ENCODE measurements at regions not wholly inside any gene's neighbourhood (a gene's known extent, or its start where the extent isn't known, plus 50 kb on each side); places are given as distances from the start of the nearest gene placed in this dataset.

DNA sequence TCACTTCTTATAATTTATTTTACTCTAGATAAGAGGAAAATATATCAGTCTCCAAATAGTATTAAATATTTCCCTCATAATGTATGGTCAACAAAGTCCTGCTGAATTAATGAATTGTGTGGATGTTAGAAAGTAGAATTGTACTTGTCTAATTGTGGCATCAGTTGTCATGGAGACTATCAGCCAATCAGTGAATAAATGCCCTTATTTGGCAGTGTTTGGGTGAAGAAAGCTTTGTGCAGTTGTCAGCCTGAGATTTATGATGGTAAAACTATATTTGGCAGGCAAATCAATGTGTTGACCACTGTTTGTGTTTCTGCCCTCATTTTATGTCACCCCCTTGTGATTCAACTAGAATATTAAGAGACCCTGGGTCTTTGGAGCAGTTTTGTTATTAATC lies 293.6 kb upstream of the MDFIC2 start:
- H3K4me2 ChIP-seq (ENCODE audit: insufficient read depth, low read length) = no peak overlapping the region
- H3K27me3 ChIP-seq (ENCODE audit: control insufficient read depth in 2 of 2, insufficient read depth in 2 of 2, low read length in 2 of 2) = peaks cover 0 to 2% of the 10 kb centered on the region in 2 experiments
- DNase-seq (ENCODE audit: low read depth, low spot score) (peak; percentile 43), FAIRE-seq (no peak)
- H3K79me2 ChIP-seq (ENCODE audit: control insufficient read depth, insufficient read depth, low read length) = no peaks in the 10 kb centered on the region
- no peak overlapping the region for H3K9ac ChIP-seq (replicated peaks; ENCODE audit: extremely low read depth, insufficient read depth, low read length)
- H3K9me3 ChIP-seq (replicated peaks; ENCODE audit: control insufficient read depth, insufficient read depth, low read length) = no peaks in the 10 kb centered on the region
- no peaks in the 10 kb centered on the region for H3K4me1 ChIP-seq (ENCODE audit: control insufficient read depth, extremely low read depth, insufficient read depth, low read length)
- H3K4me3 ChIP-seq (replicated peaks in 1 of 3; ENCODE audit: insufficient read depth in 1 of 3, low read depth in 1 of 3, low read length in 3 of 3) = no peak overlapping the region
- no peak overlapping the region for H3K27ac ChIP-seq (ENCODE audit: insufficient read depth, low read depth, low read length)
- TF ChIP-seq POLR2AphosphoS5 (IDR thresholded peaks at IDR 0.05; ENCODE audit: insufficient read depth, low read depth, low read length) (no peak), MYC (IDR thresholded peaks at IDR 0.05; ENCODE audit: low read depth, low read length) (no peak), FOS (IDR thresholded peaks at IDR 0.05; ENCODE audit: borderline replicate concordance, insufficient read depth, low read length) (no peak), JUN (IDR thresholded peaks at IDR 0.05; ENCODE audit: borderline replicate concordance, insufficient read depth, insufficient read length, low read depth) (no peak), POLR2A (IDR thresholded peaks at IDR 0.05; ENCODE audit: low read depth, low read length) (no peak), GATA2 (IDR thresholded peaks at IDR 0.05; ENCODE audit: insufficient read depth, insufficient read length, low read depth, low read length) (no peak), EZH2 (IDR thresholded peaks at IDR 0.05; ENCODE audit: borderline replicate concordance, low read depth, low read length, severe bottlenecking) (no peak)
- TF ChIP-seq, protein P1, sequence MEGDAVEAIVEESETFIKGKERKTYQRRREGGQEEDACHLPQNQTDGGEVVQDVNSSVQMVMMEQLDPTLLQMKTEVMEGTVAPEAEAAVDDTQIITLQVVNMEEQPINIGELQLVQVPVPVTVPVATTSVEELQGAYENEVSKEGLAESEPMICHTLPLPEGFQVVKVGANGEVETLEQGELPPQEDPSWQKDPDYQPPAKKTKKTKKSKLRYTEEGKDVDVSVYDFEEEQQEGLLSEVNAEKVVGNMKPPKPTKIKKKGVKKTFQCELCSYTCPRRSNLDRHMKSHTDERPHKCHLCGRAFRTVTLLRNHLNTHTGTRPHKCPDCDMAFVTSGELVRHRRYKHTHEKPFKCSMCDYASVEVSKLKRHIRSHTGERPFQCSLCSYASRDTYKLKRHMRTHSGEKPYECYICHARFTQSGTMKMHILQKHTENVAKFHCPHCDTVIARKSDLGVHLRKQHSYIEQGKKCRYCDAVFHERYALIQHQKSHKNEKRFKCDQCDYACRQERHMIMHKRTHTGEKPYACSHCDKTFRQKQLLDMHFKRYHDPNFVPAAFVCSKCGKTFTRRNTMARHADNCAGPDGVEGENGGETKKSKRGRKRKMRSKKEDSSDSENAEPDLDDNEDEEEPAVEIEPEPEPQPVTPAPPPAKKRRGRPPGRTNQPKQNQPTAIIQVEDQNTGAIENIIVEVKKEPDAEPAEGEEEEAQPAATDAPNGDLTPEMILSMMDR (IDR thresholded peaks at IDR 0.05; ENCODE audit: extremely low read depth in 1 of 2, insufficient read depth in 1 of 2, low read depth in 1 of 2, low read length in 2 of 2) = no peak
- TF ChIP-seq, protein P2, sequence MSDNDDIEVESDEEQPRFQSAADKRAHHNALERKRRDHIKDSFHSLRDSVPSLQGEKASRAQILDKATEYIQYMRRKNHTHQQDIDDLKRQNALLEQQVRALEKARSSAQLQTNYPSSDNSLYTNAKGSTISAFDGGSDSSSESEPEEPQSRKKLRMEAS (IDR thresholded peaks at IDR 0.05; ENCODE audit: insufficient read depth, insufficient read length) = no peak
- BruUV-seq (replicated peaks) = no TSS peak
- dilution Hi-C loops (cut with MboI; ENCODE audit: extremely low pct_ligation_motif_present, low sequenced_read_pairs) (no loop called here), intact Hi-C loops (cut with micrococcal nuclease) (no loop called here)
- POLR2A ChIA-PET = no interaction called here
- H4K20me1 ChIP-seq (replicated peaks; ENCODE audit: control insufficient read depth, extremely low read depth, insufficient read depth, low read length) = no peaks in the 10 kb centered on the region
- H2AFZ ChIP-seq (ENCODE audit: low read depth, low read length) = no peak overlapping the region
- no peaks in the 10 kb centered on the region for H3K9me1 ChIP-seq (replicated peaks; ENCODE audit: control insufficient read depth, extremely low read depth, insufficient read depth, low read length)
- CTCF ChIA-PET = no interaction called here
- no peaks in the 10 kb centered on the region for H3K36me3 ChIP-seq (ENCODE audit: control insufficient read depth in 2 of 2, extremely low read depth in 1 of 2, insufficient read depth in 2 of 2, low read length in 2 of 2)

All from endothelial cell of umbilical vein (primary cell).